Testis (tissue), 2 donors: ENCODE measurements at regions not wholly inside any gene's neighbourhood (a gene's known extent, or its start where the extent isn't known, plus 50 kb on each side); places are given as distances from the start of the nearest gene placed in this dataset.

Experiments used
- POLR2A ChIP-seq: fragments of 450-650 bp; IDR thresholded peaks from one replicate; pipeline ENCODE4 v1.6.1; 2017; ENCODE audit warnings: antibody characterized with exemption, mild to moderate bottlenecking, moderate library complexity
- TF ChIP-seq, protein P1 (sequence below), 3 experiments: fragments of 450-650 bp in 2 of 3; fragments of 200-600 bp in 1 of 3; sonication (generic) in 1 of 3; IDR thresholded peaks; one replicate each; pipeline ENCODE4 v1.5.1; 2016 to 2019; ENCODE audit warnings: antibody characterized with exemption in 3 of 3, mild to moderate bottlenecking in 2 of 3, moderate library complexity in 1 of 3

DNA sequence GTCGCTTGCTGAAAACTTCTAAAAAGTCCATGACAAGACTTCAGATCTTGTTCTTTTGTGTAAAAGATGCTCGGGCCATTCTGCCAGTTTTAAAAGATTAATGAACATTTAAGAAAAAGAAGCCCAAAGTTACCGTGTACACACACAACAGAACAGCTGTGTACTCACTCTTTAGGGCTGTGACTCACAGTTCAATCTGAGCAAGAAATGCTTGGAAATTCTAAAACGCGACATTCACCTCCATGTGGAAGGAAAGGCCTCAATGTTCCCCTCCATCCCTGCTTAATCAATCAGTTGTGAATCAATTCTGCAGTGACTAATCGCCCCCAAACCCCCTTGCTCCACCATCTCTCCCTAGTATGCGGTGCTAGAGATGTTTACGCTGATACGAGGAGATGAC lies 609.9 kb upstream of the SALL1 start:
- TF ChIP-seq, protein P1, sequence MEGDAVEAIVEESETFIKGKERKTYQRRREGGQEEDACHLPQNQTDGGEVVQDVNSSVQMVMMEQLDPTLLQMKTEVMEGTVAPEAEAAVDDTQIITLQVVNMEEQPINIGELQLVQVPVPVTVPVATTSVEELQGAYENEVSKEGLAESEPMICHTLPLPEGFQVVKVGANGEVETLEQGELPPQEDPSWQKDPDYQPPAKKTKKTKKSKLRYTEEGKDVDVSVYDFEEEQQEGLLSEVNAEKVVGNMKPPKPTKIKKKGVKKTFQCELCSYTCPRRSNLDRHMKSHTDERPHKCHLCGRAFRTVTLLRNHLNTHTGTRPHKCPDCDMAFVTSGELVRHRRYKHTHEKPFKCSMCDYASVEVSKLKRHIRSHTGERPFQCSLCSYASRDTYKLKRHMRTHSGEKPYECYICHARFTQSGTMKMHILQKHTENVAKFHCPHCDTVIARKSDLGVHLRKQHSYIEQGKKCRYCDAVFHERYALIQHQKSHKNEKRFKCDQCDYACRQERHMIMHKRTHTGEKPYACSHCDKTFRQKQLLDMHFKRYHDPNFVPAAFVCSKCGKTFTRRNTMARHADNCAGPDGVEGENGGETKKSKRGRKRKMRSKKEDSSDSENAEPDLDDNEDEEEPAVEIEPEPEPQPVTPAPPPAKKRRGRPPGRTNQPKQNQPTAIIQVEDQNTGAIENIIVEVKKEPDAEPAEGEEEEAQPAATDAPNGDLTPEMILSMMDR (IDR thresholded peaks at IDR 0.05): no peak
- TF ChIP-seq POLR2A: no peak
